Tibial artery (tissue), 4 donors: ENCODE measurements at regions not wholly inside any gene's neighbourhood (a gene's known extent, or its start where the extent isn't known, plus 50 kb on each side); places are given as distances from the start of the nearest gene placed in this dataset.
"Not testable (repeated sequence)": the region's sequence is repeated elsewhere in the genome, so short reads cannot be mapped to it uniquely, and the experiment has no call there.

Experiments used
- DNase-seq, 2 donors: peaks; one replicate each; pipeline ENCODE4 v3.0.0-alpha.2; 2019
- H3K27ac ChIP-seq, 2 donors: fragments of 200-600 bp; sonication (generic) in 1 of 2; 1 replicate in 1 of 2; 2 replicates in 1 of 2; pipeline ENCODE4 v1.5.1; 2018 to 2019; ENCODE audit warnings: mild to moderate bottlenecking in 1 of 2
- H3K27me3 ChIP-seq, 2 donors: fragments of 200-600 bp; sonication (generic) in 1 of 2; one replicate each; pipeline versions ENCODE4 v1.5.1 to v1.6.0; 2016 to 2019
- H3K36me3 ChIP-seq, 3 donors: fragments of 200-600 bp; sonication (generic) in 2 of 3; one replicate each; pipeline ENCODE4 v1.5.1; 2016 to 2019; ENCODE audit warnings: mild to moderate bottlenecking in 2 of 3
- H3K4me1 ChIP-seq, 4 donors: fragments of 200-600 bp; sonication (generic) in 2 of 4; 1 replicate in 3 of 4; 2 replicates in 1 of 4; pipeline ENCODE4 v1.5.1; 2016 to 2019
- H3K4me3 ChIP-seq, 2 donors: fragments of 200-600 bp; sonication (generic) in 1 of 2; 1 replicate in 1 of 2; 2 replicates in 1 of 2; pipeline ENCODE4 v1.5.1; 2018 to 2019; ENCODE audit warnings: mild to moderate bottlenecking in 2 of 2
- H3K9me3 ChIP-seq, 3 donors: fragments of 200-600 bp; sonication (generic) in 1 of 3; one replicate each; pipeline ENCODE4 v1.5.1; 2016 to 2019
- CTCF ChIP-seq, 2 experiments: fragments of 200-600 bp in 1 of 2; fragments of 450-650 bp in 1 of 2; IDR thresholded peaks; one replicate each; pipeline ENCODE4 v1.5.1; 2017 to 2019; ENCODE audit warnings: antibody characterized with exemption in 2 of 2, mild to moderate bottlenecking in 1 of 2, moderate library complexity in 1 of 2
- intact Hi-C: fragments of 100-400 bp; cut with DNase I; formaldehyde crosslinking; loops from one replicate; pipeline ENCODE4 v1.15.0; 2023; ENCODE audit warnings: low total_unique reads

GRCh38 chr4:33940281-33940680 lies 2304.0 kb downstream of the ARAP2 start:
- Histone ChIP-seq H3K4me3 (no peak overlapping the region), H3K9me3 (no peaks in the 10 kb centered on the region), H3K36me3 (no peaks in the 10 kb centered on the region), H3K27ac (no peak overlapping the region), H3K27me3 (no peaks in the 10 kb centered on the region), H3K4me1 (no peaks in the 10 kb centered on the region)
- DNase-seq, result no peak
- intact Hi-C loops, result no loop called here
- no peak for TF ChIP-seq CTCF (IDR thresholded peaks at IDR 0.05)

GRCh38 chr4:33941854-33942253 lies 2302.5 kb downstream of the ARAP2 start:
- DNase-seq, result no peak
- H3K9me3 ChIP-seq, result no peaks in the 10 kb centered on the region
- no peak overlapping the region for H3K27ac ChIP-seq
- no peaks in the 10 kb centered on the region for H3K4me1 ChIP-seq
- H3K4me3 ChIP-seq, result no peak overlapping the region
- no peaks in the 10 kb centered on the region for H3K27me3 ChIP-seq
- no peaks in the 10 kb centered on the region for H3K36me3 ChIP-seq
- no peak for TF ChIP-seq CTCF (IDR thresholded peaks at IDR 0.05)
- intact Hi-C loops, result no loop called here

GRCh38 chr4:33948921-33949320 lies 2295.4 kb downstream of the ARAP2 start:
- no peaks in the 10 kb centered on the region for H3K36me3 ChIP-seq
- no peak overlapping the region for H3K4me3 ChIP-seq
- H3K9me3 ChIP-seq, result no peaks in the 10 kb centered on the region
- intact Hi-C loops, result no loop called here
- H3K4me1 ChIP-seq, result no peaks in the 10 kb centered on the region
- H3K27ac ChIP-seq, result no peak overlapping the region
- TF ChIP-seq CTCF (IDR thresholded peaks at IDR 0.05), result no peak
- H3K27me3 ChIP-seq, result no peaks in the 10 kb centered on the region
- DNase-seq, result no peak

- H3K27ac ChIP-seq, H3K4me1 ChIP-seq, H3K36me3 ChIP-seq, intact Hi-C loops, H3K9me3 ChIP-seq, H3K27me3 ChIP-seq, DNase-seq, H3K4me3 ChIP-seq: not testable (repeated sequence)
Measured at GRCh38 chr4:33953848-33954247, 2290.5 kb downstream of the ARAP2 start.

- no peaks in the 10 kb centered on the region for H3K9me3 ChIP-seq
- H3K36me3 ChIP-seq, result no peaks in the 10 kb centered on the region
- H3K4me1 ChIP-seq, result no peaks in the 10 kb centered on the region
- no peak for DNase-seq
- no peak for TF ChIP-seq CTCF (IDR thresholded peaks at IDR 0.05)
- H3K27me3 ChIP-seq, result no peaks in the 10 kb centered on the region
- no peak overlapping the region for H3K4me3 ChIP-seq
- intact Hi-C loops, result no loop called here
- no peak overlapping the region for H3K27ac ChIP-seq
Measured at GRCh38 chr4:33954759-33955158, 2289.6 kb downstream of the ARAP2 start.

- no peak overlapping the region for H3K27ac ChIP-seq
- no peaks in the 10 kb centered on the region for H3K4me1 ChIP-seq
- H3K4me3 ChIP-seq, result no peak overlapping the region
- no peak for TF ChIP-seq CTCF (IDR thresholded peaks at IDR 0.05)
- H3K27me3 ChIP-seq, result no peaks in the 10 kb centered on the region
- intact Hi-C loops, result no loop called here
- H3K36me3 ChIP-seq, result no peaks in the 10 kb centered on the region
- no peaks in the 10 kb centered on the region for H3K9me3 ChIP-seq
- no peak for DNase-seq
Measured at GRCh38 chr4:33959519-33959918, 2284.8 kb downstream of the ARAP2 start.
